ENCODE measurements at regions not wholly inside any gene's neighbourhood (a gene's known extent, or its start where the extent isn't known, plus 50 kb on each side); places are given as distances from the start of the nearest gene placed in this dataset.

GRCh38 chr14:53807542-53807941, 149.1 kb downstream of the BMP4 start:
- no peak for DNase-seq (ENCODE audit: low read depth in 2 of 2)

GRCh38 chr14:53807108-53807507, 149.5 kb downstream of the BMP4 start:
- no peak for DNase-seq (ENCODE audit: low read depth in 2 of 2)

GRCh38 chr14:53796734-53797133, 159.9 kb downstream of the BMP4 start:
- no peak for DNase-seq (ENCODE audit: low read depth in 2 of 2)

GRCh38 chr14:53793790-53794505, 162.7 kb downstream of the BMP4 start:
- no peak for DNase-seq (ENCODE audit: low read depth in 2 of 2)

GRCh38 chr14:53792909-53793308, 163.7 kb downstream of the BMP4 start:
- DNase-seq (ENCODE audit: low read depth in 2 of 2): no peak

GRCh38 chr14:53790731-53791500, 165.7 kb downstream of the BMP4 start:
- no peak for DNase-seq (ENCODE audit: low read depth in 2 of 2)

- DNase-seq (ENCODE audit: low read depth in 2 of 2): no peak
These were observed 168.1 kb downstream of the BMP4 start for GRCh38 chr14:53788566-53788965.

GRCh38 chr14:53786045-53786444, 170.6 kb downstream of the BMP4 start:
- no peak for DNase-seq (ENCODE audit: low read depth in 2 of 2)

- DNase-seq (ENCODE audit: low read depth in 2 of 2): no peak
These were observed 171.9 kb downstream of the BMP4 start for GRCh38 chr14:53784688-53785087.

- no peak for DNase-seq (ENCODE audit: low read depth in 2 of 2)
These were observed 173.4 kb downstream of the BMP4 start for GRCh38 chr14:53783256-53783655.

GRCh38 chr14:53780051-53780555, 176.5 kb downstream of the BMP4 start:
- no peak for DNase-seq (ENCODE audit: low read depth in 2 of 2)

- no peak for DNase-seq (ENCODE audit: low read depth in 2 of 2)
These were observed 177.3 kb downstream of the BMP4 start for GRCh38 chr14:53779301-53779700.

- no peak for DNase-seq (ENCODE audit: low read depth in 2 of 2)
These were observed 178.4 kb downstream of the BMP4 start for GRCh38 chr14:53778263-53778662.

GRCh38 chr14:53772936-53773335, 183.7 kb downstream of the BMP4 start:
- DNase-seq (ENCODE audit: low read depth in 2 of 2): no peak

GRCh38 chr14:53767566-53767965, 189.1 kb downstream of the BMP4 start:
- no peak for DNase-seq (ENCODE audit: low read depth in 2 of 2)

GRCh38 chr14:53766601-53767000, 190.0 kb downstream of the BMP4 start:
- DNase-seq (ENCODE audit: low read depth in 2 of 2): no peak

GRCh38 chr14:53766106-53766505, 190.5 kb downstream of the BMP4 start:
- DNase-seq (ENCODE audit: low read depth in 2 of 2): no peak

- no peak for DNase-seq (ENCODE audit: low read depth in 2 of 2)
These were observed 191.8 kb downstream of the BMP4 start for GRCh38 chr14:53764846-53765245.

- DNase-seq (ENCODE audit: low read depth in 2 of 2): no peak
These were observed 198.5 kb downstream of the BMP4 start for GRCh38 chr14:53758141-53758540.

GRCh38 chr14:53757732-53758131, 198.9 kb downstream of the BMP4 start:
- DNase-seq (ENCODE audit: low read depth in 2 of 2): no peak

GRCh38 chr14:53751650-53752049, 205.0 kb downstream of the BMP4 start:
- DNase-seq (ENCODE audit: low read depth in 2 of 2): no peak

GRCh38 chr14:53748691-53749090, 207.9 kb downstream of the BMP4 start:
- DNase-seq (ENCODE audit: low read depth in 2 of 2): no peak

- DNase-seq (ENCODE audit: low read depth in 2 of 2): no peak
These were observed 211.8 kb downstream of the BMP4 start for GRCh38 chr14:53744857-53745256.
